ENCODE measurements at regions not wholly inside any gene's neighbourhood (a gene's known extent, or its start where the extent isn't known, plus 50 kb on each side); places are given as distances from the start of the nearest gene placed in this dataset.

- Histone ChIP-seq H3K18ac (ENCODE audit: low read depth, low read length) (no peak overlapping the region), H2BK20ac (ENCODE audit: low read depth, low read length) (no peak overlapping the region), H2BK120ac (ENCODE audit: low read depth, low read length) (no peak overlapping the region), H3K56ac (ENCODE audit: extremely low read depth, insufficient read depth, low read length) (no peak overlapping the region), H3K9me3 (ENCODE audit: control insufficient read depth, insufficient read depth, low read length) (peaks cover 2% of the 10 kb centered on the region; the same call in 1 of the 2 replicates), H3K36me3 (ENCODE audit: control insufficient read depth, insufficient read depth, low read length) (no peaks in the 10 kb centered on the region), H3K27me3 (ENCODE audit: control insufficient read depth, insufficient read depth, low read length) (peaks cover 51% of the 10 kb centered on the region), H4K5ac (ENCODE audit: low read depth, low read length) (no peak overlapping the region), H4K20me1 (ENCODE audit: insufficient read depth, low read length) (no peaks in the 10 kb centered on the region), H3K4me2 (ENCODE audit: low read depth, low read length) (no peak overlapping the region), H3K4me3 (ENCODE audit: insufficient read depth, low read depth, low read length) (no peak overlapping the region), H2AFZ (replicated peaks; ENCODE audit: low read length, poor library complexity) (no peak overlapping the region), H3K27ac (ENCODE audit: insufficient read depth, low read length) (no peak overlapping the region), H4K8ac (ENCODE audit: low read depth in 2 of 2, low read length in 2 of 2) (no peak overlapping the region), H2BK5ac (ENCODE audit: low read depth, low read length, poor library complexity, severe bottlenecking) (no peak overlapping the region), H3K9ac (ENCODE audit: low read depth, low read length) (no peak overlapping the region), H3K9me1 (ENCODE audit: insufficient read depth, low read length) (no peaks in the 10 kb centered on the region), H3K4me1 (ENCODE audit: control insufficient read depth, insufficient read depth, low read length) (no peaks in the 10 kb centered on the region), H3K79me1 (ENCODE audit: low read depth in 1 of 2, low read length in 2 of 2) (no peaks in the 10 kb centered on the region), H3K23ac (ENCODE audit: low read depth, low read length) (no peak overlapping the region), H2AK9ac (replicated peaks; ENCODE audit: low read depth, low read length, poor library complexity) (no peak overlapping the region), H4K91ac (ENCODE audit: insufficient read depth, low read depth, low read length) (no peak overlapping the region), H3K4ac (ENCODE audit: low read depth, low read length) (no peak overlapping the region), H2AK5ac (ENCODE audit: low read depth, low read length) (no peak overlapping the region), H3K14ac (replicated peaks; ENCODE audit: low read depth, low read length) (no peak overlapping the region), H2BK15ac (ENCODE audit: low read depth, low read length) (no peak overlapping the region)
- BruUV-seq (replicated peaks) = no TSS peak
- dilution Hi-C loops (cut with HindIII; ENCODE audit: low sequenced_read_pairs, unreplicated experiment) (no loop called here), in situ Hi-C loops (cut with MboI; ENCODE audit: low sequenced_read_pairs) (no loop called here), intact Hi-C loops (cut with micrococcal nuclease) (no loop called here)
- POLR2A ChIA-PET (ENCODE audit: unreplicated experiment) = no interaction called here
- ATAC-seq (ENCODE audit: low read depth) (no peak), DNase-seq (no peak)
- TF ChIP-seq MAZ (IDR thresholded peaks at IDR 0.05; ENCODE audit: borderline replicate concordance, low read depth, low read length) (no peak), MAFK (IDR thresholded peaks at IDR 0.05; ENCODE audit: low read depth, low read length) (no peak), RCOR1 (IDR thresholded peaks at IDR 0.05; ENCODE audit: insufficient replicate concordance, low read length) (no peak), RAD21 (IDR thresholded peaks at IDR 0.05; ENCODE audit: low read length) (no peak), ELK1 (IDR thresholded peaks at IDR 0.05; ENCODE audit: borderline replicate concordance, low read depth, low read length) (no peak), RFX5 (IDR thresholded peaks at IDR 0.05; ENCODE audit: low read depth, low read length) (no peak), POLR2A (IDR thresholded peaks at IDR 0.05; ENCODE audit: low read depth, low read length) (no peak), CHD1 (IDR thresholded peaks at IDR 0.05; ENCODE audit: low read depth, low read length) (no peak), CTCF (conservative IDR thresholded peaks at IDR 0.05; ENCODE audit: low read depth, low read length) (no peak), MXI1 (IDR thresholded peaks at IDR 0.05; ENCODE audit: borderline replicate concordance, low read depth, low read length) (no peak), SMC3 (IDR thresholded peaks at IDR 0.05; ENCODE audit: low read depth, low read length) (no peak)
- CTCF ChIA-PET = no interaction called here
- WGBS, 2 experiments (ENCODE audit: extremely low coverage in 2 of 2, insufficient read length in 1 of 2) = no CpG with 5 or more reads among the region's 3 CpGs
These were observed 245.2 kb downstream of the DLEU7 start for GRCh38 chr13:50598338-50598737.
